H9 (cell line): ENCODE measurements at regions not wholly inside any gene's neighbourhood (a gene's known extent, or its start where the extent isn't known, plus 50 kb on each side); places are given as distances from the start of the nearest gene placed in this dataset.

Source experiments
- DNase-seq: peaks from one replicate; pipeline ENCODE4 v3.0.0-alpha.2; 2017
- H2AFZ ChIP-seq: one replicate; pipeline ENCODE4 v1.6.1; 2013; ENCODE audit warnings: mild to moderate bottlenecking, low read length, control low read depth, moderate library complexity
- H2AK5ac ChIP-seq: 2 replicates; pipeline ENCODE4 v1.6.1; 2013; ENCODE audit warnings: low read length, control low read depth, mixed read lengths; ENCODE audit not compliant: insufficient read length
- H2BK120ac ChIP-seq: one replicate; pipeline ENCODE4 v1.6.1; 2013; ENCODE audit warnings: low read depth, mild to moderate bottlenecking, low read length, control low read depth, inconsistent platforms; ENCODE audit not compliant: poor library complexity, severe bottlenecking
- H2BK12ac ChIP-seq: 2 replicates; pipeline ENCODE4 v1.6.1; 2013; ENCODE audit warnings: low read length, control low read depth, mixed read lengths, low read depth; ENCODE audit not compliant: insufficient read length
- H2BK15ac ChIP-seq: 2 replicates; pipeline ENCODE4 v1.6.1; 2013; ENCODE audit warnings: low read depth, low read length, control low read depth
- H2BK20ac ChIP-seq: one replicate; pipeline ENCODE4 v1.6.1; 2013; ENCODE audit warnings: low read depth, mild to moderate bottlenecking, low read length, control low read depth, inconsistent platforms; ENCODE audit not compliant: poor library complexity, severe bottlenecking
- H2BK5ac ChIP-seq: 2 replicates; pipeline ENCODE4 v1.6.1; 2013; ENCODE audit warnings: low read length, control low read depth, mixed read lengths; ENCODE audit not compliant: insufficient read length
- H3K14ac ChIP-seq: 2 replicates; pipeline ENCODE4 v1.6.1; 2013; ENCODE audit warnings: low read length, control low read depth; ENCODE audit not compliant: insufficient read depth
- H3K18ac ChIP-seq: 2 replicates; pipeline ENCODE4 v1.6.1; 2013; ENCODE audit warnings: low read depth, mild to moderate bottlenecking, mixed read lengths, low read length, control low read depth; ENCODE audit not compliant: insufficient read length
- H3K23ac ChIP-seq: 2 replicates; pipeline ENCODE4 v1.6.1; 2013; ENCODE audit warnings: low read length, control low read depth, mixed read lengths, low read depth; ENCODE audit not compliant: insufficient read length
- H3K23me2 ChIP-seq: 2 replicates; pipeline ENCODE4 v1.6.1; 2013; ENCODE audit warnings: low read depth, mild to moderate bottlenecking, mixed read lengths, low read length, control low read depth; ENCODE audit not compliant: insufficient read length, poor library complexity, severe bottlenecking
- H3K27ac ChIP-seq: 2 replicates; pipeline ENCODE4 v1.5.1; 2013; ENCODE audit warnings: low read length, control low read depth, mixed read lengths, low read depth; ENCODE audit not compliant: insufficient read length
- H3K27me3 ChIP-seq: 2 replicates; pipeline ENCODE4 v1.6.1; 2013; ENCODE audit warnings: low read length, control low read depth, inconsistent platforms; ENCODE audit not compliant: insufficient read depth
- H3K4ac ChIP-seq: 2 replicates; pipeline ENCODE4 v1.6.1; 2013; ENCODE audit warnings: low read depth, mild to moderate bottlenecking, control low read depth, inconsistent platforms, low read length, moderate library complexity
- H3K4me1 ChIP-seq: 2 replicates; pipeline ENCODE4 v1.6.1; 2013; ENCODE audit warnings: low read length, control low read depth, inconsistent platforms; ENCODE audit not compliant: insufficient read depth
- H3K4me2 ChIP-seq: 2 replicates; pipeline ENCODE4 v1.6.1; 2013; ENCODE audit warnings: low read length, control low read depth, mixed read lengths; ENCODE audit not compliant: insufficient read length, insufficient read depth
- H3K56ac ChIP-seq: 2 replicates; pipeline ENCODE4 v1.6.1; 2013; ENCODE audit warnings: low read depth, mild to moderate bottlenecking, mixed read lengths, low read length, control low read depth; ENCODE audit not compliant: insufficient read length
- H3K79me1 ChIP-seq: 2 replicates; pipeline ENCODE4 v1.6.1; 2013; ENCODE audit warnings: low read depth, mild to moderate bottlenecking, moderate library complexity, low read length, control low read depth, inconsistent platforms; ENCODE audit not compliant: insufficient read depth, poor library complexity, severe bottlenecking
- H3K79me2 ChIP-seq: 2 replicates; pipeline ENCODE4 v1.6.1; 2013; ENCODE audit warnings: low read length, control low read depth, inconsistent platforms; ENCODE audit not compliant: insufficient read depth
- H3K9ac ChIP-seq: 2 replicates; pipeline ENCODE4 v1.6.1; 2013; ENCODE audit warnings: low read length, control low read depth, mixed read lengths; ENCODE audit not compliant: insufficient read length; ENCODE audit errors: extremely low read depth
- H3K9me3 ChIP-seq: one replicate; pipeline ENCODE4 v1.6.1; 2013; ENCODE audit warnings: low read depth, low read length, inconsistent platforms; ENCODE audit not compliant: control insufficient read depth
- H3T11ph ChIP-seq: one replicate; pipeline ENCODE4 v1.6.1; 2013; ENCODE audit warnings: mild to moderate bottlenecking, low read length, control low read depth, inconsistent platforms
- H4K20me1 ChIP-seq: one replicate; pipeline ENCODE4 v1.6.1; 2013; ENCODE audit not compliant: control insufficient read depth, insufficient read length, insufficient read depth
- H4K5ac ChIP-seq: 2 replicates; pipeline ENCODE4 v1.6.1; 2013; ENCODE audit warnings: low read depth, mild to moderate bottlenecking, mixed read lengths, low read length, control low read depth; ENCODE audit not compliant: insufficient read length
- H4K8ac ChIP-seq: replicated peaks from 2 replicates; pipeline ENCODE4 v1.6.1; 2013; ENCODE audit warnings: low read length, control low read depth, mixed read lengths, low read depth; ENCODE audit not compliant: insufficient read length
- H4K91ac ChIP-seq: 2 replicates; pipeline ENCODE4 v1.6.1; 2013; ENCODE audit warnings: low read depth, mild to moderate bottlenecking, moderate library complexity, mixed read lengths, low read length, control low read depth; ENCODE audit not compliant: insufficient read length
- H3K27ac Mint-ChIP-seq, 3 experiments: 2 replicates in 2 of 3; 3 replicates in 1 of 3; pipeline ENCODE4 v1.8.0; 2020 to 2021; ENCODE audit warnings: mixed read lengths in 3 of 3, mild to moderate bottlenecking in 1 of 3, moderate library complexity in 1 of 3
- H3K27me3 Mint-ChIP-seq: 2 replicates; pipeline ENCODE4 v1.8.0; 2021; ENCODE audit warnings: low read depth, mild to moderate bottlenecking, moderate library complexity, mixed read lengths
- H3K36me3 Mint-ChIP-seq, 3 experiments: 2 replicates in 2 of 3; 3 replicates in 1 of 3; pipeline ENCODE4 v1.8.0; 2020 to 2021; ENCODE audit warnings: low read depth in 3 of 3, mixed read lengths in 3 of 3; ENCODE audit not compliant: insufficient read depth in 1 of 3
- H3K4me1 Mint-ChIP-seq, 2 experiments: 2 replicates each; pipeline ENCODE4 v1.8.0; 2020; ENCODE audit warnings: mixed read lengths in 2 of 2
- H3K4me3 Mint-ChIP-seq, 2 experiments: 2 replicates in 1 of 2; 3 replicates in 1 of 2; pipeline ENCODE4 v1.8.0; 2020 to 2021; ENCODE audit warnings: mild to moderate bottlenecking in 2 of 2, mixed read lengths in 2 of 2, moderate library complexity in 1 of 2
- H3K9me3 Mint-ChIP-seq, 2 experiments: 2 replicates in 1 of 2; 3 replicates in 1 of 2; pipeline ENCODE4 v1.8.0; 2020; ENCODE audit warnings: mild to moderate bottlenecking in 2 of 2, mixed read lengths in 2 of 2, moderate library complexity in 1 of 2
- CTCF ChIP-seq: fragments of 200-600 bp; sonication (generic); conservative IDR thresholded peaks from 3 replicates; pipeline ENCODE4 v1.8.0; 2021; ENCODE audit warnings: antibody characterized with exemption, mild to moderate bottlenecking
- WGBS: extraction: QIAGEN DNeasy Blood & Tissue Kit; methylation state at CpG from one replicate; pipeline ENCODE4 v1.1.7; 2013; ENCODE audit warnings: missing lambda C conversion rate, low lambda C conversion rate, mixed read lengths; ENCODE audit not compliant: insufficient read length; ENCODE audit errors: extremely low coverage; 5-methylcytosine and 5-hydroxymethylcytosine counted together

- Histone ChIP-seq H3K4me2 (no peak overlapping the region), H3K27me3 (no peaks in the 10 kb centered on the region), H2BK5ac (no peak overlapping the region), H3K23ac (no peak overlapping the region), H3K23me2 (no peaks in the 10 kb centered on the region), H2AK5ac (no peak overlapping the region), H3K79me2 (no peaks in the 10 kb centered on the region), H3K9me3 (no peaks in the 10 kb centered on the region), H2BK120ac (no peak overlapping the region), H4K8ac (no peak overlapping the region), H3K9ac (no peak overlapping the region), H2AFZ (no peak overlapping the region), H4K91ac (no peak overlapping the region), H3K56ac (no peak overlapping the region), H3K18ac (no peak overlapping the region), H3T11ph (no peak overlapping the region), H2BK20ac (no peak overlapping the region), H3K14ac (no peak overlapping the region), H2BK15ac (no peak overlapping the region), H3K4me1 (no peaks in the 10 kb centered on the region; the same call in 1 of the 2 replicates), H4K5ac (no peak overlapping the region), H3K27ac (no peak overlapping the region), H2BK12ac (no peak overlapping the region), H3K4ac (no peak overlapping the region), H4K20me1 (no peaks in the 10 kb centered on the region), H3K79me1 (no peaks in the 10 kb centered on the region)
- peaks cover 13 to 17% of the 10 kb centered on the region in 2 experiments for H3K4me1 Mint-ChIP-seq
- TF ChIP-seq CTCF, result peak; percentile 35; the same call in 1 of the 3 replicates
- WGBS, result no CpG with 5 or more reads among the region's 3 CpGs
- no peak overlapping the region for H3K4me3 Mint-ChIP-seq
- H3K27me3 Mint-ChIP-seq, result no peaks in the 10 kb centered on the region
- H3K9me3 Mint-ChIP-seq, result peaks cover 4 to 12% of the 10 kb centered on the region in 2 experiments
- H3K27ac Mint-ChIP-seq, result no peak overlapping the region
- DNase-seq, result no peak
- H3K36me3 Mint-ChIP-seq, result peaks cover 7 to 12% (median 11%) of the 10 kb centered on the region in 3 experiments; a peak in 6 of 7 replicates
Observed at GRCh38 chr6:114569669-114570068, 226.8 kb upstream of the HS3ST5 start.
